Naive thymus-derived CD8-positive, alpha-beta T cell (primary cell): ENCODE measurements at regions not wholly inside any gene's neighbourhood (a gene's known extent, or its start where the extent isn't known, plus 50 kb on each side); places are given as distances from the start of the nearest gene placed in this dataset.

Experiments used
- ATAC-seq, 2 donors: fragments of 150-1000 bp; cut with Tn5 transposase in 1 of 2; sonication (Bioruptor Pico), chemical (Tn5 transposase) in 1 of 2; 1 replicate in 1 of 2; 2 replicates in 1 of 2; pipeline ENCODE4 v1.10.0; 2021; ENCODE audit warnings: mild to moderate bottlenecking in 2 of 2, moderate library complexity in 2 of 2
- POLR2A ChIA-PET: fragments of 350-600 bp; sonication (Branson Sonifier 250); formaldehyde crosslinking; loops from one replicate; lab custom pipeline; 2021; ENCODE audit warnings: antibody characterized with exemption; lab: Charles Lee
- DNase-seq, 10 donors: peaks; one replicate each; pipeline versions ENCODE4 v3.0.0 to v3.0.0-alpha.2; 2020 to 2022
- H3K27ac Mint-ChIP-seq, 10 donors: one replicate each; pipeline ENCODE4 v1.8.0; 2020 to 2022; ENCODE audit warnings: mild to moderate bottlenecking in 10 of 10, mixed read lengths in 10 of 10, moderate library complexity in 4 of 10, inconsistent platforms in 1 of 10
- H3K27me3 Mint-ChIP-seq, 5 donors: one replicate each; pipeline ENCODE4 v1.8.0; 2021 to 2022; ENCODE audit warnings: mixed read lengths in 5 of 5
- H3K36me3 Mint-ChIP-seq, 3 donors: one replicate each; pipeline ENCODE4 v1.8.0; 2020 to 2022; ENCODE audit warnings: mixed read lengths in 3 of 3, mild to moderate bottlenecking in 2 of 3, inconsistent platforms in 1 of 3
- H3K4me1 Mint-ChIP-seq, 4 donors: one replicate each; pipeline ENCODE4 v1.8.0; 2021 to 2022; ENCODE audit warnings: mixed read lengths in 4 of 4
- H3K4me3 Mint-ChIP-seq, 10 donors: one replicate each; pipeline ENCODE4 v1.8.0; 2020 to 2022; ENCODE audit warnings: mild to moderate bottlenecking in 10 of 10, mixed read lengths in 10 of 10, moderate library complexity in 6 of 10, inconsistent platforms in 1 of 10
- H3K9me3 Mint-ChIP-seq, 9 donors: one replicate each; pipeline ENCODE4 v1.8.0; 2020 to 2022; ENCODE audit warnings: mixed read lengths in 9 of 9, mild to moderate bottlenecking in 3 of 9, inconsistent platforms in 1 of 9, moderate library complexity in 1 of 9

- H3K4me1 Mint-ChIP-seq: peaks cover 0 to 4% (median under 1%) of the 10 kb centered on the region in 4 donors
- no peaks in the 10 kb centered on the region for H3K27me3 Mint-ChIP-seq
- H3K4me3 Mint-ChIP-seq: no peak overlapping the region
- peaks cover 0 to 7% (median 6%) of the 10 kb centered on the region in 3 donors for H3K36me3 Mint-ChIP-seq
- no peak overlapping the region for H3K27ac Mint-ChIP-seq
- no peak for DNase-seq
- peaks cover 0 to 12% (median 9%) of the 10 kb centered on the region in 9 donors for H3K9me3 Mint-ChIP-seq
- POLR2A ChIA-PET: no interaction called here
- ATAC-seq: no peak
Measured at GRCh38 chr3:188077160-188077799, 76.7 kb upstream of the LPP start.

GRCh38 chr3:188080091-188080490 is 73.9 kb upstream of the LPP start:
- H3K9me3 Mint-ChIP-seq: peaks cover 0 to 12% (median 9%) of the 10 kb centered on the region in 9 donors
- no peak overlapping the region for H3K4me3 Mint-ChIP-seq
- H3K36me3 Mint-ChIP-seq: peaks cover 0 to 7% (median 6%) of the 10 kb centered on the region in 3 donors
- no peaks in the 10 kb centered on the region for H3K27me3 Mint-ChIP-seq
- no peak overlapping the region for H3K27ac Mint-ChIP-seq
- no peak for ATAC-seq
- DNase-seq: no peak
- POLR2A ChIA-PET: no interaction called here
- H3K4me1 Mint-ChIP-seq: peaks cover 0 to 4% (median 3%) of the 10 kb centered on the region in 4 donors

- Mint-ChIP-seq H3K36me3 (peaks cover 0 to 7% (median 6%) of the 10 kb centered on the region in 3 donors), H3K27ac (no peak overlapping the region), H3K4me3 (no peak overlapping the region), H3K9me3 (peaks cover 0 to 12% (median 9%) of the 10 kb centered on the region in 9 donors), H3K27me3 (no peaks in the 10 kb centered on the region), H3K4me1 (peaks cover 0 to 6% (median 3%) of the 10 kb centered on the region in 4 donors)
- no peak for ATAC-seq
- no peak for DNase-seq
- POLR2A ChIA-PET: no interaction called here
Measured at GRCh38 chr3:188082031-188082430, 71.9 kb upstream of the LPP start.

- no peak for ATAC-seq
- no peaks in the 10 kb centered on the region for H3K27me3 Mint-ChIP-seq
- peaks cover 0 to 6% (median 2%) of the 10 kb centered on the region in 4 donors for H3K4me1 Mint-ChIP-seq
- H3K36me3 Mint-ChIP-seq: peaks cover 0 to 7% (median 6%) of the 10 kb centered on the region in 3 donors
- DNase-seq: no peak
- peaks cover 0 to 12% (median 9%) of the 10 kb centered on the region in 9 donors for H3K9me3 Mint-ChIP-seq
- POLR2A ChIA-PET: no interaction called here
- H3K4me3 Mint-ChIP-seq: no peak overlapping the region
- no peak overlapping the region for H3K27ac Mint-ChIP-seq
Measured at GRCh38 chr3:188082450-188082849, 71.5 kb upstream of the LPP start.

- DNase-seq (no peak), ATAC-seq (no peak)
- Mint-ChIP-seq H3K4me3 (no peak overlapping the region), H3K4me1 (peaks cover 0 to 6% (median 2%) of the 10 kb centered on the region in 4 donors), H3K27ac (no peak overlapping the region), H3K9me3 (peaks cover 0 to 12% (median 9%) of the 10 kb centered on the region in 9 donors), H3K27me3 (no peaks in the 10 kb centered on the region), H3K36me3 (peaks cover 0 to 7% (median 6%) of the 10 kb centered on the region in 3 donors)
- POLR2A ChIA-PET: no interaction called here
Measured at GRCh38 chr3:188083011-188083410, 70.9 kb upstream of the LPP start.

- no peak for DNase-seq
- H3K36me3 Mint-ChIP-seq: peaks cover 0 to 6% (median 5%) of the 10 kb centered on the region in 3 donors
- no peak for ATAC-seq
- H3K9me3 Mint-ChIP-seq: peaks cover 0 to 8% (median 5%) of the 10 kb centered on the region in 9 donors
- no peak overlapping the region for H3K27ac Mint-ChIP-seq
- POLR2A ChIA-PET: interaction anchor here (0.6 kb wide), 2 partner anchors 237 to 440 kb away, joined by 3 to 4 read pairs; no protein-coding TSS in a partner anchor
- H3K4me3 Mint-ChIP-seq: no peak overlapping the region
- peaks cover 0 to 6% (median 1%) of the 10 kb centered on the region in 4 donors for H3K4me1 Mint-ChIP-seq
- no peaks in the 10 kb centered on the region for H3K27me3 Mint-ChIP-seq
Measured at GRCh38 chr3:188084752-188085583, 69.0 kb upstream of the LPP start.

- Mint-ChIP-seq H3K4me3 (no peak overlapping the region), H3K27ac (no peak overlapping the region), H3K36me3 (no peaks in the 10 kb centered on the region), H3K27me3 (no peaks in the 10 kb centered on the region), H3K9me3 (no peaks in the 10 kb centered on the region), H3K4me1 (peaks cover 0 to 6% (median 1%) of the 10 kb centered on the region in 4 donors)
- POLR2A ChIA-PET: interaction anchor here (0.6 kb wide), 1 partner anchor 238 kb away, joined by 3 read pairs; no protein-coding TSS in a partner anchor
- no peak for DNase-seq
- no peak for ATAC-seq
Measured at GRCh38 chr3:188085584-188086560, 68.1 kb upstream of the LPP start.

GRCh38 chr3:188088948-188089685 is 64.8 kb upstream of the LPP start:
- no peak for ATAC-seq
- no peak for DNase-seq
- Mint-ChIP-seq H3K27me3 (no peaks in the 10 kb centered on the region), H3K4me1 (peaks cover 0 to 6% (median 1%) of the 10 kb centered on the region in 4 donors), H3K4me3 (no peak overlapping the region), H3K36me3 (no peaks in the 10 kb centered on the region), H3K9me3 (no peaks in the 10 kb centered on the region), H3K27ac (peak overlapping the region in 1 of 10 donors; percentile 5)
- POLR2A ChIA-PET: no interaction called here

GRCh38 chr3:188090620-188091309 is 63.2 kb upstream of the LPP start:
- no peak for DNase-seq
- POLR2A ChIA-PET: no interaction called here

GRCh38 chr3:188091746-188092145 is 62.2 kb upstream of the LPP start:
- ATAC-seq: no peak
- POLR2A ChIA-PET: no interaction called here
- Mint-ChIP-seq H3K36me3 (no peaks in the 10 kb centered on the region), H3K9me3 (no peaks in the 10 kb centered on the region), H3K4me1 (peaks cover 0 to 3% (median 0%) of the 10 kb centered on the region in 4 donors), H3K27ac (no peak overlapping the region), H3K4me3 (no peak overlapping the region), H3K27me3 (no peaks in the 10 kb centered on the region)
- DNase-seq: no peak

More at GRCh38 chr3:188090620-188091309, 63.2 kb upstream of the LPP start:
- ATAC-seq: no peak
- Mint-ChIP-seq H3K36me3 (no peaks in the 10 kb centered on the region), H3K4me1 (peaks cover 0 to 3% (median 0%) of the 10 kb centered on the region in 4 donors), H3K4me3 (no peak overlapping the region), H3K9me3 (no peaks in the 10 kb centered on the region), H3K27me3 (no peaks in the 10 kb centered on the region), H3K27ac (no peak overlapping the region)

GRCh38 chr3:188092648-188093047 is 61.3 kb upstream of the LPP start:
- Mint-ChIP-seq H3K4me1 (peaks cover 0 to 3% (median 1%) of the 10 kb centered on the region in 4 donors), H3K36me3 (no peaks in the 10 kb centered on the region), H3K4me3 (no peak overlapping the region), H3K27ac (peak overlapping the region in 1 of 10 donors; percentile 6), H3K27me3 (no peaks in the 10 kb centered on the region), H3K9me3 (no peaks in the 10 kb centered on the region)
- DNase-seq (no peak), ATAC-seq (no peak)
- POLR2A ChIA-PET: no interaction called here
